ENCODE measurements at regions not wholly inside any gene's neighbourhood (a gene's known extent, or its start where the extent isn't known, plus 50 kb on each side); places are given as distances from the start of the nearest gene placed in this dataset.

DNA sequence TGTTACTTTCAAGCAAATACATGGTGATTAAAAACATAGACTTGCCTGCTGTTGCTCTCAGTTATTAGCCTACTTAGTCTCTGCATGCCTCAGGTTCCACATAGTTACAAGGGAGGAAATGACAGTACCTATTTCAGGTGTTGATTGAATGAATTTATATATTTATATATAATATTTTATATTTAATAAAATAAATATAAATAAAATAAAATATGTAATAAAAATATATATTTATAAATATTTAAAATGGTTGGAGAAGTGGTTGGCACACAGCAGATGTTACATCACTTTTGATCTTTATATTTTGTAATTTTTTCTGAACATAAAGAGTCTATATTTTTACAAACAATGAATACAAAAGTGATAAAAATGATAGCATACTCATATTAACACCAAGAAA is 716.0 kb upstream of the EYS start:
- H3K4me1 ChIP-seq = no peaks in the 10 kb centered on the region
- no peaks in the 10 kb centered on the region for H3K9me3 ChIP-seq
- no peaks in the 10 kb centered on the region for H3K27me3 ChIP-seq (ENCODE audit: insufficient read depth in 3 of 3, low read length in 2 of 3)
- no peak overlapping the region for H3K4me3 ChIP-seq
- DNase-seq = no peak
- no peak for ATAC-seq
- H3K36me3 ChIP-seq (ENCODE audit: insufficient read depth in 1 of 2, low read depth in 1 of 2) = no peaks in the 10 kb centered on the region
- intact Hi-C loops (cut with DNase I) = no loop called here
- H3K27ac ChIP-seq = no peak overlapping the region
- TF ChIP-seq, protein P1, sequence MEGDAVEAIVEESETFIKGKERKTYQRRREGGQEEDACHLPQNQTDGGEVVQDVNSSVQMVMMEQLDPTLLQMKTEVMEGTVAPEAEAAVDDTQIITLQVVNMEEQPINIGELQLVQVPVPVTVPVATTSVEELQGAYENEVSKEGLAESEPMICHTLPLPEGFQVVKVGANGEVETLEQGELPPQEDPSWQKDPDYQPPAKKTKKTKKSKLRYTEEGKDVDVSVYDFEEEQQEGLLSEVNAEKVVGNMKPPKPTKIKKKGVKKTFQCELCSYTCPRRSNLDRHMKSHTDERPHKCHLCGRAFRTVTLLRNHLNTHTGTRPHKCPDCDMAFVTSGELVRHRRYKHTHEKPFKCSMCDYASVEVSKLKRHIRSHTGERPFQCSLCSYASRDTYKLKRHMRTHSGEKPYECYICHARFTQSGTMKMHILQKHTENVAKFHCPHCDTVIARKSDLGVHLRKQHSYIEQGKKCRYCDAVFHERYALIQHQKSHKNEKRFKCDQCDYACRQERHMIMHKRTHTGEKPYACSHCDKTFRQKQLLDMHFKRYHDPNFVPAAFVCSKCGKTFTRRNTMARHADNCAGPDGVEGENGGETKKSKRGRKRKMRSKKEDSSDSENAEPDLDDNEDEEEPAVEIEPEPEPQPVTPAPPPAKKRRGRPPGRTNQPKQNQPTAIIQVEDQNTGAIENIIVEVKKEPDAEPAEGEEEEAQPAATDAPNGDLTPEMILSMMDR (IDR thresholded peaks at IDR 0.05) = no peak

DNA sequence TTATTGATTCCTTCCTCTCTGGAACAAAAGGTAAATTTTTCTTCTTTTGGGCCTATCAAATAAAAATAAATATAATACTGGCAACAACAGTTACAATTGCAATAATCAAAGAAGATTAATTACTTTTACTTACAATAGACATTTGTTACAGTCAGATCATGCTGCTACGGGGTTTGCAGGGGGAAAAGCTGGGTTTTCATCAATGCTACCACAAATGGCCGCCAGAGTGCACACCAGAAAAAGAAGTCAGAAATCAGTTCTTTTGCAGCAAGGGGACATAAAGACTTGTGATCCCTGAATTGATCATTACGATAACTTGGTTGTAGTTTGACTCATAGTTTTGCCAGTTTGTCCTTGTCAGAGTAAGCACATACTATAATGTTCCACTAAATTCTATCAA is 714.5 kb upstream of the EYS start:
- DNase-seq (no peak), ATAC-seq (no peak)
- Histone ChIP-seq H3K27me3 (ENCODE audit: insufficient read depth in 3 of 3, low read length in 2 of 3) (no peaks in the 10 kb centered on the region), H3K4me3 (no peak overlapping the region), H3K27ac (no peak overlapping the region), H3K9me3 (no peaks in the 10 kb centered on the region), H3K4me1 (no peaks in the 10 kb centered on the region), H3K36me3 (ENCODE audit: insufficient read depth in 1 of 2, low read depth in 1 of 2) (no peaks in the 10 kb centered on the region)
- 33 to 42% (median 38%) methylated on average over 3 of the region's 3 CpGs for WGBS, 3 donors
- TF ChIP-seq, protein P1 (IDR thresholded peaks at IDR 0.05) = no peak
- intact Hi-C loops (cut with DNase I) = no loop called here

DNA sequence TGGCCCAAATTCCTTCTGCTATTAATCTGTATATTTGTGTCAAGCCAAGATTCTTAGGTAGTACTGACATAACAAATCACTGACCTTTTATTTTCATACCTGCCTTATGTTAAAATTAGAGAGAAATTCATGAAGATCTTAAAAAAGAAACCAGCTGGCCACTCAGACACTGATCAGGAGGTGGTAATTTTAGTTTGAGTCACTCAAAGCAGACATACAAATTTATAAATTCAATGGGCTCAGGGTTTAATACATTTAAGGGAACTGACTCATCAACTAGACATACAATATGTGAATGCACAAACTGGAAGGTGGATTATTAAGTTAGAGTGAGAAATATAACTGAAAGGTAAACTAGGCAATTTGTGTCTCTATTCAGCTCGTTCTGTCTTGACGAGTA is 711.9 kb upstream of the EYS start:
- 87 to 92% (median 91%) methylated on average over 2 of the region's 2 CpGs for WGBS, 3 donors
- TF ChIP-seq, protein P1 (IDR thresholded peaks at IDR 0.05) = no peak
- no peak for DNase-seq
- no peak for ATAC-seq
- intact Hi-C loops (cut with DNase I) = no loop called here
- Histone ChIP-seq H3K4me3 (no peak overlapping the region), H3K36me3 (ENCODE audit: insufficient read depth in 1 of 2, low read depth in 1 of 2) (no peaks in the 10 kb centered on the region), H3K27me3 (ENCODE audit: insufficient read depth in 3 of 3, low read length in 2 of 3) (no peaks in the 10 kb centered on the region), H3K9me3 (no peaks in the 10 kb centered on the region), H3K27ac (no peak overlapping the region), H3K4me1 (no peaks in the 10 kb centered on the region)

DNA sequence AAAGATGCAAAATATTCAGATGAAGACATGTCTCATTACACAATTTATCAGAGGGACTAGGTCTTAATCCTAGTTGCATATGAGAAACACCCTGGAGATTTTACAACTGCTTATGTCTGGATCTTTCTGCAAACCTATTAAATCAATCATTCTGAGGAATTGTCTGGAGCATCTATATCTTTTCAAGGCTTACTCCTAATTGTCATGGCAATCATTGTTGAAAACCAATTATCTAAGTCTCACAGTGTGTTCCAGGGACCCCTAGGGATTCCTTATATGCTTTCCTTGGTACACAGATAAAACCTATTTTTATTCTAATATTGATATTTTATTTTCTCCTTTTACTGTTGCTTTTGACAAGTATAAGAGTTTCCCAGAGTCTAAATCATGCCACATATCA is 696.9 kb upstream of the EYS start:
- Histone ChIP-seq H3K36me3 (ENCODE audit: insufficient read depth in 1 of 2, low read depth in 1 of 2) (no peaks in the 10 kb centered on the region), H3K9me3 (no peaks in the 10 kb centered on the region), H3K27ac (no peak overlapping the region), H3K4me3 (no peak overlapping the region), H3K27me3 (ENCODE audit: insufficient read depth in 3 of 3, low read length in 2 of 3) (no peaks in the 10 kb centered on the region), H3K4me1 (no peaks in the 10 kb centered on the region)
- no peak for ATAC-seq
- TF ChIP-seq, protein P1 (IDR thresholded peaks at IDR 0.05) = no peak
- DNase-seq = no peak
- intact Hi-C loops (cut with DNase I) = no loop called here

DNA sequence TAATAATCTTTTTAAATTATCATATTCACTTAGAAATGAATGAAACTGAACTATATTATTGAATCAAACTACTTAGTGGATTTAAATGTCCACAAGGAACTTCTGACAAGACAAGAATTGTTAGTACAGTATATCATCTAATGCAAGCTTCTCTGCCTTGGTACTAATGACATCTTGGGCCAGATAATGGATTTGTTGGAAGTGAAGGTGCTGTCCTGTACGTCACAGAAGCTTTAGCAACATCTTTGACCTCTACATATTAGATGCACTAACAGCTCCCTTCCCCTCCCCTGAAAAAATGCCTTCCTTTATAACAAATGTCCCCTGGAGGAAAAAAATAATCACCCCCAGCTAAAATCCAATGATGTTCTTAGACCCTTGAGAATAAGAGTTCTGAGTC is 695.8 kb upstream of the EYS start:
- no peak overlapping the region for H3K27ac ChIP-seq
- intact Hi-C loops (cut with DNase I) = no loop called here
- ATAC-seq (no peak), DNase-seq (no peak)
- no peaks in the 10 kb centered on the region for H3K4me1 ChIP-seq
- H3K4me3 ChIP-seq = no peak overlapping the region
- H3K27me3 ChIP-seq (ENCODE audit: insufficient read depth in 3 of 3, low read length in 2 of 3) = no peaks in the 10 kb centered on the region
- no peaks in the 10 kb centered on the region for H3K9me3 ChIP-seq
- no peaks in the 10 kb centered on the region for H3K36me3 ChIP-seq (ENCODE audit: insufficient read depth in 1 of 2, low read depth in 1 of 2)
- 39 to 60% (median 54%) methylated on average over 1 of the region's 1 CpG for WGBS, 3 donors
- TF ChIP-seq, protein P1 (IDR thresholded peaks at IDR 0.05) = no peak
